ENCODE measurements at regions not wholly inside any gene's neighbourhood (a gene's known extent, or its start where the extent isn't known, plus 50 kb on each side); places are given as distances from the start of the nearest gene placed in this dataset.

DNA sequence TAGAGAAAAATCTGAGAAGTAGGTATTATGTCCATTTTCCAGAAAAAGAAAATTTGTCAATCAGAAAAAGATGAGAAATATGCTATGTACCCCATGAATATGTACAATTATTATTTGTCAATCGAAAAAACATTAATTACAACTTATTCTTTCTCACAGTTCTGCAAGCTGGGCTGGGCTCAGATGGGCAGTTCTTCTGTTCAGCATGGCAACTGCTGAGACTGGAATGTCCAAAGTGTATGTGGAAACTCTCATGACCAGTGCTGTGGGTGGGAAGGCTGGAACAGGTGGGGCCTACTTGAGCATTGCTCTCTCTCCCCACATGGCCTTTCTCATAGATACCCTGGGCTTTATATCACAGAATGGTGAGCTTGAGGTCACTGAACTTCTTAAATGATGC lies 450.3 kb upstream of the TBX3 start:
- TF ChIP-seq, protein P1, sequence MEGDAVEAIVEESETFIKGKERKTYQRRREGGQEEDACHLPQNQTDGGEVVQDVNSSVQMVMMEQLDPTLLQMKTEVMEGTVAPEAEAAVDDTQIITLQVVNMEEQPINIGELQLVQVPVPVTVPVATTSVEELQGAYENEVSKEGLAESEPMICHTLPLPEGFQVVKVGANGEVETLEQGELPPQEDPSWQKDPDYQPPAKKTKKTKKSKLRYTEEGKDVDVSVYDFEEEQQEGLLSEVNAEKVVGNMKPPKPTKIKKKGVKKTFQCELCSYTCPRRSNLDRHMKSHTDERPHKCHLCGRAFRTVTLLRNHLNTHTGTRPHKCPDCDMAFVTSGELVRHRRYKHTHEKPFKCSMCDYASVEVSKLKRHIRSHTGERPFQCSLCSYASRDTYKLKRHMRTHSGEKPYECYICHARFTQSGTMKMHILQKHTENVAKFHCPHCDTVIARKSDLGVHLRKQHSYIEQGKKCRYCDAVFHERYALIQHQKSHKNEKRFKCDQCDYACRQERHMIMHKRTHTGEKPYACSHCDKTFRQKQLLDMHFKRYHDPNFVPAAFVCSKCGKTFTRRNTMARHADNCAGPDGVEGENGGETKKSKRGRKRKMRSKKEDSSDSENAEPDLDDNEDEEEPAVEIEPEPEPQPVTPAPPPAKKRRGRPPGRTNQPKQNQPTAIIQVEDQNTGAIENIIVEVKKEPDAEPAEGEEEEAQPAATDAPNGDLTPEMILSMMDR (IDR thresholded peaks at IDR 0.05; ENCODE audit: extremely low read depth in 1 of 2, insufficient read depth in 1 of 2, low read depth in 1 of 2, low read length in 2 of 2), result no peak
- no peak for TF ChIP-seq GATA2 (IDR thresholded peaks at IDR 0.05; ENCODE audit: insufficient read depth, insufficient read length, low read depth, low read length)
- TF ChIP-seq EZH2 (IDR thresholded peaks at IDR 0.05; ENCODE audit: borderline replicate concordance, low read depth, low read length, severe bottlenecking), result no peak
- TF ChIP-seq, protein P2, sequence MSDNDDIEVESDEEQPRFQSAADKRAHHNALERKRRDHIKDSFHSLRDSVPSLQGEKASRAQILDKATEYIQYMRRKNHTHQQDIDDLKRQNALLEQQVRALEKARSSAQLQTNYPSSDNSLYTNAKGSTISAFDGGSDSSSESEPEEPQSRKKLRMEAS (IDR thresholded peaks at IDR 0.05; ENCODE audit: insufficient read depth, insufficient read length), result no peak

Data from endothelial cell of umbilical vein (primary cell).